PC-9 (cell line): ENCODE measurements at regions not wholly inside any gene's neighbourhood (a gene's known extent, or its start where the extent isn't known, plus 50 kb on each side); places are given as distances from the start of the nearest gene placed in this dataset.

Experiments
- BruUV-seq: library from RNA; stranded (reverse); fragments of 400-500 nt; replicated peaks from 2 replicates; lab custom pipeline; 2021; lab: Mats Ljungman, UMichigan
- CTCF ChIA-PET: fragments of 300-600 bp; sonication (Branson Sonifier 250); formaldehyde crosslinking; loops from one replicate; lab custom pipeline; 2022; ENCODE audit warnings: antibody characterized with exemption; lab: Charles Lee
- POLR2A ChIA-PET: fragments of 300-600 bp; sonication (Branson Sonifier 250); formaldehyde crosslinking; loops from one replicate; lab custom pipeline; 2022; ENCODE audit warnings: antibody characterized with exemption; ENCODE audit not compliant: unreplicated experiment; lab: Charles Lee
- DNase-seq, 2 experiments: peaks; one replicate each; pipeline versions ENCODE4 v3.0.0 to v3.0.0-alpha.2; 2015 to 2022; ENCODE audit warnings: mixed read lengths in 1 of 2
- H2AFZ ChIP-seq: fragments of 200-600 bp; sonication (generic); 2 replicates; pipeline ENCODE4 v1.8.1; 2017; ENCODE audit warnings: antibody characterized with exemption
- H3F3A ChIP-seq: fragments of 200-600 bp; sonication (generic); 2 replicates; pipeline ENCODE4 v1.8.1; 2017; ENCODE audit warnings: antibody characterized with exemption, mild to moderate bottlenecking, low read depth; ENCODE audit not compliant: insufficient read depth
- H3K27ac ChIP-seq: fragments of 200-600 bp; sonication (generic); 2 replicates; pipeline ENCODE4 v1.6.1; 2016; ENCODE audit warnings: mixed run types
- H3K27me3 ChIP-seq: fragments of 200-600 bp; sonication (generic); 2 replicates; pipeline ENCODE4 v1.6.1; 2016; ENCODE audit warnings: low read depth, mixed run types; ENCODE audit not compliant: insufficient read depth
- H3K36me3 ChIP-seq: fragments of 200-600 bp; sonication (generic); 2 replicates; pipeline ENCODE4 v1.6.1; 2016; ENCODE audit warnings: low read depth, mixed run types
- H3K4me1 ChIP-seq: fragments of 200-600 bp; sonication (generic); replicated peaks from 2 replicates; pipeline ENCODE4 v1.6.1; 2016; ENCODE audit warnings: mixed run types; ENCODE audit not compliant: insufficient read depth
- H3K4me2 ChIP-seq: fragments of 200-600 bp; sonication (generic); 2 replicates; pipeline ENCODE4 v1.6.1; 2017; ENCODE audit warnings: mixed run types
- H3K4me3 ChIP-seq: fragments of 200-600 bp; sonication (generic); 2 replicates; pipeline ENCODE4 v1.6.1; 2016; ENCODE audit warnings: mixed run types
- H3K79me2 ChIP-seq: fragments of 200-600 bp; sonication (generic); 2 replicates; pipeline ENCODE4 v1.6.1; 2017; ENCODE audit warnings: low read depth, mixed run types
- H3K9me2 ChIP-seq: fragments of 200-600 bp; sonication (generic); 2 replicates; pipeline ENCODE4 v1.8.1; 2017; ENCODE audit warnings: mild to moderate bottlenecking; ENCODE audit not compliant: insufficient read depth
- H3K9me3 ChIP-seq: fragments of 200-600 bp; sonication (generic); 2 replicates; pipeline ENCODE4 v1.8.1; 2016; ENCODE audit warnings: low read depth; ENCODE audit not compliant: insufficient read depth
- H4K20me1 ChIP-seq: fragments of 200-600 bp; sonication (generic); 2 replicates; pipeline ENCODE4 v1.8.1; 2017; ENCODE audit not compliant: insufficient read depth
- CTCF ChIP-seq: fragments of 200-600 bp; sonication (generic); conservative IDR thresholded peaks from 2 replicates; pipeline ENCODE4 v1.6.1; 2017; ENCODE audit warnings: mixed run types, antibody characterized with exemption, mild to moderate bottlenecking, moderate library complexity
- EZH2 ChIP-seq: fragments of 200-600 bp; sonication (generic); IDR thresholded peaks from 2 replicates; pipeline ENCODE4 v1.8.0; 2017; ENCODE audit warnings: antibody characterized with exemption, low read depth
- intact Hi-C: fragments of 100-400 bp; cut with micrococcal nuclease; formaldehyde crosslinking; loops from one replicate; pipeline ENCODE4 v1.10.0; 2022; ENCODE audit not compliant: unreplicated experiment

- ChIA-PET CTCF (no interaction called here), POLR2A (no interaction called here)
- H4K20me1 ChIP-seq = no peaks in the 10 kb centered on the region
- H3K27ac ChIP-seq = no peak overlapping the region
- no TSS peak for BruUV-seq
- no peaks in the 10 kb centered on the region for H3K9me2 ChIP-seq
- no peaks in the 10 kb centered on the region for H3K27me3 ChIP-seq
- H3K79me2 ChIP-seq = no peaks in the 10 kb centered on the region
- H3K4me1 ChIP-seq = no peaks in the 10 kb centered on the region
- H3K36me3 ChIP-seq = no peaks in the 10 kb centered on the region
- H3K4me2 ChIP-seq = no peak overlapping the region
- TF ChIP-seq EZH2 (no peak), CTCF (no peak)
- intact Hi-C loops = no loop called here
- H3F3A ChIP-seq = no peaks in the 10 kb centered on the region
- DNase-seq = no peak
- H2AFZ ChIP-seq = no peak overlapping the region
- no peak overlapping the region for H3K4me3 ChIP-seq
- H3K9me3 ChIP-seq = no peaks in the 10 kb centered on the region
Measured at GRCh38 chr10:106134326-106135000, 1030.0 kb downstream of the SORCS1 start.

GRCh38 chr10:106133451-106133850, 1031.1 kb downstream of the SORCS1 start:
- no peak for TF ChIP-seq CTCF
- TF ChIP-seq EZH2 = no peak
- no peak overlapping the region for H3K4me2 ChIP-seq
- H3K27me3 ChIP-seq = no peaks in the 10 kb centered on the region

GRCh38 chr10:106132956-106133355, 1031.5 kb downstream of the SORCS1 start:
- no peak overlapping the region for H2AFZ ChIP-seq
- intact Hi-C loops = no loop called here
- no peak for DNase-seq
- no peak overlapping the region for H3K27ac ChIP-seq
- H3K9me2 ChIP-seq = no peaks in the 10 kb centered on the region
- BruUV-seq = no TSS peak
- H3K4me1 ChIP-seq = no peaks in the 10 kb centered on the region
- POLR2A ChIA-PET = no interaction called here
- H3K79me2 ChIP-seq = no peaks in the 10 kb centered on the region
- no peaks in the 10 kb centered on the region for H3F3A ChIP-seq
- CTCF ChIA-PET = no interaction called here
- no peaks in the 10 kb centered on the region for H4K20me1 ChIP-seq
- no peaks in the 10 kb centered on the region for H3K36me3 ChIP-seq
- no peaks in the 10 kb centered on the region for H3K9me3 ChIP-seq
- TF ChIP-seq CTCF = no peak
- TF ChIP-seq EZH2 = no peak
- no peak overlapping the region for H3K4me3 ChIP-seq
- H3K27me3 ChIP-seq = no peaks in the 10 kb centered on the region
- H3K4me2 ChIP-seq = no peak overlapping the region

More at GRCh38 chr10:106133451-106133850, 1031.1 kb downstream of the SORCS1 start:
- no peaks in the 10 kb centered on the region for H3K9me3 ChIP-seq
- H4K20me1 ChIP-seq = no peaks in the 10 kb centered on the region
- ChIA-PET CTCF (no interaction called here), POLR2A (no interaction called here)
- H3K4me1 ChIP-seq = no peaks in the 10 kb centered on the region
- intact Hi-C loops = no loop called here
- no peak overlapping the region for H3K27ac ChIP-seq
- BruUV-seq = no TSS peak
- H3K79me2 ChIP-seq = no peaks in the 10 kb centered on the region
- H3K4me3 ChIP-seq = no peak overlapping the region
- no peak for DNase-seq
- no peaks in the 10 kb centered on the region for H3F3A ChIP-seq
- H2AFZ ChIP-seq = no peak overlapping the region
- no peaks in the 10 kb centered on the region for H3K9me2 ChIP-seq
- no peaks in the 10 kb centered on the region for H3K36me3 ChIP-seq
